GM23338 (cell line): ENCODE measurements at regions not wholly inside any gene's neighbourhood (a gene's known extent, or its start where the extent isn't known, plus 50 kb on each side); places are given as distances from the start of the nearest gene placed in this dataset.

ENCODE experiments used
- ATAC-seq: fragments of 200-7000 bp; cut with Tn5 transposase; 3 replicates; pipeline ENCODE4 v1.9.1; 2020
- DNase-seq: peaks from one replicate; pipeline ENCODE4 v3.0.0-alpha.2; 2015; ENCODE audit warnings: low spot score
- H2AFZ ChIP-seq: fragments of 200-600 bp; sonication (generic); 2 replicates; pipeline ENCODE4 v1.8.0; 2016; ENCODE audit warnings: antibody characterized with exemption, mild to moderate bottlenecking, moderate library complexity
- H3F3A ChIP-seq: fragments of 200-600 bp; sonication (generic); replicated peaks from 2 replicates; pipeline ENCODE4 v1.8.0; 2017; ENCODE audit warnings: antibody characterized with exemption, mixed run types, low read depth
- H3K27ac ChIP-seq: fragments of 200-600 bp; sonication (generic); 2 replicates; pipeline ENCODE4 v1.6.1; 2016; ENCODE audit warnings: low read depth
- H3K27me3 ChIP-seq: fragments of 200-600 bp; sonication (generic); 2 replicates; pipeline ENCODE4 v1.8.0; 2016; ENCODE audit warnings: mild to moderate bottlenecking, mixed run types, moderate library complexity; ENCODE audit not compliant: insufficient read depth
- H3K36me3 ChIP-seq: fragments of 200-600 bp; sonication (generic); 2 replicates; pipeline ENCODE4 v1.8.0; 2016; ENCODE audit warnings: mild to moderate bottlenecking; ENCODE audit not compliant: insufficient read depth
- H3K4me1 ChIP-seq: fragments of 200-600 bp; sonication (generic); 2 replicates; pipeline ENCODE4 v1.8.0; 2016; ENCODE audit warnings: mild to moderate bottlenecking, moderate library complexity; ENCODE audit not compliant: insufficient read depth
- H3K4me2 ChIP-seq: fragments of 200-600 bp; sonication (generic); 2 replicates; pipeline ENCODE4 v1.7.1; 2017; ENCODE audit warnings: mixed run types
- H3K4me3 ChIP-seq: fragments of 200-600 bp; sonication (generic); 2 replicates; pipeline ENCODE4 v1.6.1; 2016; ENCODE audit warnings: mixed run types
- H3K79me2 ChIP-seq: fragments of 200-600 bp; sonication (generic); replicated peaks from 2 replicates; pipeline ENCODE4 v1.8.0; 2017; ENCODE audit warnings: mild to moderate bottlenecking; ENCODE audit not compliant: insufficient read depth
- H3K9me2 ChIP-seq: fragments of 200-600 bp; sonication (generic); 2 replicates; pipeline ENCODE4 v1.8.0; 2017; ENCODE audit not compliant: insufficient read depth
- H4K20me1 ChIP-seq: fragments of 200-600 bp; sonication (generic); replicated peaks from 2 replicates; pipeline ENCODE4 v1.8.0; 2017; ENCODE audit warnings: mild to moderate bottlenecking; ENCODE audit not compliant: insufficient read depth
- H3K27ac Mint-ChIP-seq: 2 replicates; pipeline ENCODE4 v1.8.0; 2020; ENCODE audit warnings: inconsistent platforms, mild to moderate bottlenecking, moderate library complexity, mixed read lengths
- H3K27me3 Mint-ChIP-seq: 3 replicates; pipeline ENCODE4 v1.8.0; 2022; ENCODE audit warnings: low read depth, mild to moderate bottlenecking, moderate library complexity, mixed read lengths, inconsistent platforms; ENCODE audit not compliant: insufficient read depth, poor library complexity
- H3K36me3 Mint-ChIP-seq: 3 replicates; pipeline ENCODE4 v1.8.0; 2021; ENCODE audit warnings: low read depth, mild to moderate bottlenecking, inconsistent platforms, moderate library complexity, mixed read lengths
- H3K4me1 Mint-ChIP-seq: 3 replicates; pipeline ENCODE4 v1.8.0; 2020; ENCODE audit warnings: mild to moderate bottlenecking, inconsistent platforms, mixed read lengths
- H3K4me3 Mint-ChIP-seq: 3 replicates; pipeline ENCODE4 v1.8.0; 2021; ENCODE audit warnings: moderate library complexity, mild to moderate bottlenecking, inconsistent platforms, mixed read lengths
- H3K9me3 Mint-ChIP-seq: 3 replicates; pipeline ENCODE4 v1.8.0; 2020; ENCODE audit warnings: moderate library complexity, mild to moderate bottlenecking, inconsistent platforms, mixed read lengths
- CREB1 ChIP-seq: fragments of 250-450 bp; sonication (Bioruptor Pico); IDR thresholded peaks from 2 replicates; pipeline ENCODE4 v1.5.0; 2020; ENCODE audit warnings: low read depth, mild to moderate bottlenecking, moderate library complexity
- CTCF ChIP-seq, 2 experiments: fragments of 200-600 bp in 1 of 2; sonication (generic) in 1 of 2; conservative IDR thresholded peaks; 2 replicates each; pipeline versions ENCODE4 v1.5.1 to v1.6.1; 2016 to 2017; ENCODE audit warnings: antibody characterized with exemption in 2 of 2, low read depth in 2 of 2, mild to moderate bottlenecking in 2 of 2, moderate library complexity in 1 of 2
- ETS1 ChIP-seq: IDR thresholded peaks from 2 replicates; pipeline ENCODE4 v1.6.1; 2016; ENCODE audit warnings: antibody characterized with exemption
- JUNB ChIP-seq: IDR thresholded peaks from one replicate; pipeline ENCODE4 v1.6.1; 2016; ENCODE audit warnings: antibody characterized with exemption; ENCODE audit not compliant: unreplicated experiment
- NANOG ChIP-seq: IDR thresholded peaks from 2 replicates; pipeline ENCODE4 v1.6.1; 2016; ENCODE audit warnings: antibody characterized with exemption, borderline replicate concordance
- ZNF462 ChIP-seq: fragments of 250-450 bp; sonication (Bioruptor Pico); IDR thresholded peaks from 2 replicates; pipeline ENCODE4 v1.5.0; 2020; ENCODE audit warnings: mild to moderate bottlenecking, moderate library complexity

DNA sequence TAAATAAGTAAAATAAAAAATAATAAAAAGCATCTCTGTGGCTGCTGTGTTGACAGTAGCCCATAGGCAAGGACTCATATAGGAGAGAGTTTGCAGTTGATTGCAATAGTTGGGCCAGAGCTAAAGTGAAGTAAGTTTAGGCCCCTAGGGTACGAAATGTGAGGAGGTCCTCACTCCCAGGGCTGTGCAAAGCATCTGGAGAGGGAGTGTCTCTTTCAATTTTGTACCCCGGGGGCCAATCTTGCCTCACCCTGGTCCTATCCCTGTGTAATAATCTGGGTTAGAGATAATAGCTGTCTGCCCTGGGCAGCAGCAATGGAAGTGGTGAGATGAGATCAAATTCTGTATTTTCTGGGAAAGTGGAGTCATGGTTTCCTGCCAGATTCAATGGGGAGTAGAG is 365.7 kb downstream of the GATA3 start (continued):
- TF ChIP-seq ZNF462 (CRISPR knock-in tag) (no peak), JUNB (no peak)

GRCh38 chr10:8424555-8425211 is 370.2 kb downstream of the GATA3 start:
- H3K9me2 ChIP-seq = no peaks in the 10 kb centered on the region
- Mint-ChIP-seq H3K4me1 (peaks cover 13% of the 10 kb centered on the region; the same call in 2 of the 3 replicates), H3K27me3 (peaks cover 3% of the 10 kb centered on the region), H3K27ac (no peak overlapping the region), H3K9me3 (no peaks in the 10 kb centered on the region), H3K4me3 (no peak overlapping the region), H3K36me3 (no peaks in the 10 kb centered on the region)
- H2AFZ ChIP-seq = peak overlapping the region; percentile 84; the same call in 1 of the 2 replicates
- no peaks in the 10 kb centered on the region for H3K36me3 ChIP-seq
- H3K27me3 ChIP-seq = no peaks in the 10 kb centered on the region
- no peaks in the 10 kb centered on the region for H3K79me2 ChIP-seq
- ATAC-seq (no peak), DNase-seq (no peak)
- no peaks in the 10 kb centered on the region for H3F3A ChIP-seq
- 0 out of 2 replicates have a peak, but pooled peaks cover 8% of the 10 kb centered on the region for H3K4me1 ChIP-seq
- H3K4me3 ChIP-seq = no peak overlapping the region
- H3K4me2 ChIP-seq = no peak overlapping the region
- no peaks in the 10 kb centered on the region for H4K20me1 ChIP-seq
- H3K27ac ChIP-seq = no peak overlapping the region
- no peak for TF ChIP-seq ETS1
- no peak for TF ChIP-seq ZNF462 (CRISPR knock-in tag)
- no peak for TF ChIP-seq CTCF (conservative IDR thresholded peaks at IDR 0.05; ENCODE audit: low read depth in 2 of 2)
- no peak for TF ChIP-seq CREB1 (CRISPR knock-in tag)
- TF ChIP-seq NANOG = no peak
